Body of pancreas (tissue), 4 donors: ENCODE measurements at regions not wholly inside any gene's neighbourhood (a gene's known extent, or its start where the extent isn't known, plus 50 kb on each side); places are given as distances from the start of the nearest gene placed in this dataset.

Experiments used
- POLR2A ChIP-seq, 3 donors: fragments of 450-650 bp; IDR thresholded peaks; one replicate each; pipeline ENCODE4 v1.6.1; 2016; ENCODE audit warnings: antibody characterized with exemption in 3 of 3, mild to moderate bottlenecking in 2 of 3
- TF ChIP-seq, protein P1 (sequence below), 7 experiments: fragments of 450-650 bp in 4 of 7; fragments of 200-600 bp in 3 of 7; sonication (generic) in 3 of 7; IDR thresholded peaks; one replicate each; pipeline ENCODE4 v1.5.1; 2016 to 2019; ENCODE audit warnings: antibody characterized with exemption in 7 of 7

DNA sequence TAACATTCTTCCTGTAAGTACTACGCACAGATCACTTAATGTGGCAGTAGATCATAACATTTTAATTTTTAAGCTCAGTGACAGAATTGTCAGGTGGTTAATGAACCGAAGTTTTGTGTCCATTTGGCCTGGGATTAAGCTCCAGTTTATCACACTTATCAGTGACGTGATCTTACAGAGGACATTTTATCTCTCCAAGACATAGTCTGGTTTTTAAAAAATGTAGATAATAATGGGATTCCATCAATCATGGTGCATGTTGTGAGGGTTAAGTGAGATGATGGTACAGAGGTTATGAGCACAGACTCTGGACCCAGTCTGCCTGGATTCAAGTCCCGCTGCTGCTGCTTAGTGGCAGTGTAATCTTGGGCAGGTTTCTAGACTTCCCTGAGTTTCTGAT is 66.0 kb upstream of the ZFAND5 start:
- TF ChIP-seq, protein P1, sequence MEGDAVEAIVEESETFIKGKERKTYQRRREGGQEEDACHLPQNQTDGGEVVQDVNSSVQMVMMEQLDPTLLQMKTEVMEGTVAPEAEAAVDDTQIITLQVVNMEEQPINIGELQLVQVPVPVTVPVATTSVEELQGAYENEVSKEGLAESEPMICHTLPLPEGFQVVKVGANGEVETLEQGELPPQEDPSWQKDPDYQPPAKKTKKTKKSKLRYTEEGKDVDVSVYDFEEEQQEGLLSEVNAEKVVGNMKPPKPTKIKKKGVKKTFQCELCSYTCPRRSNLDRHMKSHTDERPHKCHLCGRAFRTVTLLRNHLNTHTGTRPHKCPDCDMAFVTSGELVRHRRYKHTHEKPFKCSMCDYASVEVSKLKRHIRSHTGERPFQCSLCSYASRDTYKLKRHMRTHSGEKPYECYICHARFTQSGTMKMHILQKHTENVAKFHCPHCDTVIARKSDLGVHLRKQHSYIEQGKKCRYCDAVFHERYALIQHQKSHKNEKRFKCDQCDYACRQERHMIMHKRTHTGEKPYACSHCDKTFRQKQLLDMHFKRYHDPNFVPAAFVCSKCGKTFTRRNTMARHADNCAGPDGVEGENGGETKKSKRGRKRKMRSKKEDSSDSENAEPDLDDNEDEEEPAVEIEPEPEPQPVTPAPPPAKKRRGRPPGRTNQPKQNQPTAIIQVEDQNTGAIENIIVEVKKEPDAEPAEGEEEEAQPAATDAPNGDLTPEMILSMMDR (IDR thresholded peaks at IDR 0.05): no peak
- no peak for TF ChIP-seq POLR2A (IDR thresholded peaks at IDR 0.05)
